HepG2 (cell line): ENCODE measurements at regions not wholly inside any gene's neighbourhood (a gene's known extent, or its start where the extent isn't known, plus 50 kb on each side); places are given as distances from the start of the nearest gene placed in this dataset.
A peak's percentile ranks its signal among the peaks of the same experiment; 100 is the strongest.

Experiments
- ATAC-seq: fragments of 200-7000 bp; cut with Tn5 transposase; 3 replicates; pipeline ENCODE4 v1.9.1; 2020; ENCODE audit warnings: mild to moderate bottlenecking, moderate library complexity
- BruUV-seq: library from RNA; stranded (reverse); fragments of 400-500 nt; replicated peaks from 2 replicates; lab custom pipeline; 2021; lab: Mats Ljungman, UMichigan
- CTCF ChIA-PET: fragments of 300-600 bp; formaldehyde crosslinking; extraction: SDS; loops from one replicate; lab custom pipeline; 2021; ENCODE audit warnings: low total read pairs, inconsistent platforms, low intra/inter-chr PET ratio; lab: Yijun Ruan, JAX
- POLR2A ChIA-PET: fragments of 350-600 bp; sonication (Branson Sonifier 250); formaldehyde crosslinking; loops from one replicate; lab custom pipeline; 2020; ENCODE audit warnings: antibody characterized with exemption, inconsistent platforms; lab: Yijun Ruan, JAX
- DNase-seq: peaks from one replicate; pipeline ENCODE4 v3.0.0-alpha.2; 2015; ENCODE audit warnings: low spot score
- FAIRE-seq: peaks from 3 replicates; lab custom pipeline; 2011; peaks lifted over from hg19 to GRCh38; lab: Jason Lieb, UNC
- H2AFZ ChIP-seq: one replicate; pipeline ENCODE4 v1.6.1; 2011; ENCODE audit warnings: low read length, inconsistent platforms
- H3K27ac ChIP-seq: fragments of 300-600 bp; 3 replicates; pipeline ENCODE4 v1.8.0; 2011; ENCODE audit warnings: mixed run types, mild to moderate bottlenecking, mixed read lengths, low read length, inconsistent platforms; ENCODE audit not compliant: insufficient read depth; ENCODE audit errors: extremely low read length
- H3K27me3 ChIP-seq, 2 experiments: fragments of 200-600 bp in 1 of 2; 2 replicates in 1 of 2; 3 replicates in 1 of 2; pipeline versions ENCODE4 v1.6.0 to v1.8.0; 2011; ENCODE audit warnings: low read length in 2 of 2, mild to moderate bottlenecking in 2 of 2, moderate library complexity in 2 of 2, inconsistent platforms in 1 of 2; ENCODE audit not compliant: insufficient read depth in 2 of 2, control insufficient read depth in 1 of 2
- H3K36me3 ChIP-seq, 2 experiments: fragments of 200-600 bp in 1 of 2; replicated peaks in 1 of 2; 2 replicates in 1 of 2; 3 replicates in 1 of 2; pipeline versions ENCODE4 v1.5.1 to v1.8.0; 2011; ENCODE audit warnings: low read length in 2 of 2, inconsistent platforms in 1 of 2; ENCODE audit not compliant: insufficient read depth in 2 of 2, control insufficient read depth in 1 of 2
- H3K4me1 ChIP-seq: 2 replicates; pipeline ENCODE4 v1.5.1; 2012; ENCODE audit warnings: low read length, inconsistent platforms; ENCODE audit not compliant: insufficient read depth
- H3K4me2 ChIP-seq: 2 replicates; pipeline ENCODE4 v1.6.0; 2011; ENCODE audit warnings: low read depth, low read length, inconsistent platforms
- H3K4me3 ChIP-seq, 3 experiments: fragments of 200-600 bp in 1 of 3; sonication (generic), shearing (Covaris generic) in 1 of 3; replicated peaks in 1 of 3; 2 replicates each; pipeline ENCODE4 v1.5.1; 2011 to 2016; ENCODE audit warnings: low read length in 3 of 3, inconsistent platforms in 2 of 3, low read depth in 2 of 3, mild to moderate bottlenecking in 2 of 3, control low read depth in 1 of 3, mixed read lengths in 1 of 3; ENCODE audit not compliant: insufficient read depth in 1 of 3
- H3K79me2 ChIP-seq: one replicate; pipeline ENCODE4 v1.6.1; 2011; ENCODE audit warnings: low read length, inconsistent platforms; ENCODE audit not compliant: insufficient read depth
- H3K9ac ChIP-seq: 2 replicates; pipeline ENCODE4 v1.6.0; 2011; ENCODE audit warnings: mild to moderate bottlenecking, low read depth, low read length, inconsistent platforms; ENCODE audit not compliant: insufficient read depth
- H3K9me3 ChIP-seq: 2 replicates; pipeline ENCODE4 v1.5.1; 2012; ENCODE audit warnings: mild to moderate bottlenecking, low read length
- H4K20me1 ChIP-seq: 2 replicates; pipeline ENCODE4 v1.6.0; 2011; ENCODE audit warnings: inconsistent platforms, mild to moderate bottlenecking, low read length, moderate library complexity; ENCODE audit not compliant: insufficient read depth
- HNRNPK ChIP-seq: fragments of 200-400 bp; formaldehyde crosslinking; IDR thresholded peaks from 2 replicates; pipeline ENCODE4 v1.6.1; 2018; ENCODE audit warnings: low read length, low read depth, moderate library complexity, mild to moderate bottlenecking; ENCODE audit not compliant: poor library complexity, severe bottlenecking
- KAT8 ChIP-seq: IDR thresholded peaks from 2 replicates; pipeline ENCODE4 v1.6.1; 2016; ENCODE audit warnings: missing genetic modification reagents, missing compliant biosample characterization
- KLF13 ChIP-seq: sonication (generic); formaldehyde crosslinking; IDR thresholded peaks from 2 replicates; pipeline ENCODE4 v1.4.0; 2020; ENCODE audit warnings: mild to moderate bottlenecking, missing genetic modification reagents
- NRL ChIP-seq: sonication (generic); formaldehyde crosslinking; IDR thresholded peaks from 2 replicates; pipeline ENCODE4 v1.5.0; 2020; ENCODE audit warnings: missing genetic modification reagents, mild to moderate bottlenecking, moderate library complexity, borderline replicate concordance
- PCBP1 ChIP-seq: fragments of 200-400 bp; formaldehyde crosslinking; IDR thresholded peaks from 2 replicates; pipeline ENCODE4 v1.6.1; 2017; ENCODE audit warnings: mild to moderate bottlenecking, low read depth, low read length, borderline replicate concordance
- SPEN ChIP-seq: sonication (generic); formaldehyde crosslinking; IDR thresholded peaks from 2 replicates; pipeline ENCODE4 v1.5.1; 2020; ENCODE audit warnings: low read depth, mild to moderate bottlenecking, missing genetic modification reagents
- YY1 ChIP-seq: IDR thresholded peaks from 2 replicates; pipeline ENCODE4 v1.6.1; 2011; ENCODE audit warnings: low read length, low read depth, moderate library complexity, mild to moderate bottlenecking; ENCODE audit not compliant: insufficient read depth, insufficient replicate concordance
- ZNF12 ChIP-seq: sonication (generic); formaldehyde crosslinking; IDR thresholded peaks from 2 replicates; pipeline ENCODE4 v1.5.0; 2020; ENCODE audit warnings: missing genetic modification reagents
- WGBS: methylation state at CpG from one replicate; pipeline ENCODE4 v1.1.6; 2017; ENCODE audit warnings: low lambda C conversion rate; 5-methylcytosine and 5-hydroxymethylcytosine counted together
- in situ Hi-C: cut with HindIII; loops from 2 replicates; pipeline ENCODE4 v1.10.0; 2017; ENCODE audit warnings: low pct_unique_long_range_greater_than_20kb; ENCODE audit not compliant: extremely low pct_ligation_motif_present
- intact Hi-C: fragments of 100-400 bp; cut with micrococcal nuclease; formaldehyde crosslinking; loops from one replicate; pipeline ENCODE4 v1.10.0; 2022; ENCODE audit not compliant: unreplicated experiment
- TF ChIP-seq, protein P1 (sequence below): sonication (generic); formaldehyde crosslinking; IDR thresholded peaks from 2 replicates; pipeline ENCODE4 v1.4.0; 2020; ENCODE audit warnings: missing genetic modification reagents

DNA sequence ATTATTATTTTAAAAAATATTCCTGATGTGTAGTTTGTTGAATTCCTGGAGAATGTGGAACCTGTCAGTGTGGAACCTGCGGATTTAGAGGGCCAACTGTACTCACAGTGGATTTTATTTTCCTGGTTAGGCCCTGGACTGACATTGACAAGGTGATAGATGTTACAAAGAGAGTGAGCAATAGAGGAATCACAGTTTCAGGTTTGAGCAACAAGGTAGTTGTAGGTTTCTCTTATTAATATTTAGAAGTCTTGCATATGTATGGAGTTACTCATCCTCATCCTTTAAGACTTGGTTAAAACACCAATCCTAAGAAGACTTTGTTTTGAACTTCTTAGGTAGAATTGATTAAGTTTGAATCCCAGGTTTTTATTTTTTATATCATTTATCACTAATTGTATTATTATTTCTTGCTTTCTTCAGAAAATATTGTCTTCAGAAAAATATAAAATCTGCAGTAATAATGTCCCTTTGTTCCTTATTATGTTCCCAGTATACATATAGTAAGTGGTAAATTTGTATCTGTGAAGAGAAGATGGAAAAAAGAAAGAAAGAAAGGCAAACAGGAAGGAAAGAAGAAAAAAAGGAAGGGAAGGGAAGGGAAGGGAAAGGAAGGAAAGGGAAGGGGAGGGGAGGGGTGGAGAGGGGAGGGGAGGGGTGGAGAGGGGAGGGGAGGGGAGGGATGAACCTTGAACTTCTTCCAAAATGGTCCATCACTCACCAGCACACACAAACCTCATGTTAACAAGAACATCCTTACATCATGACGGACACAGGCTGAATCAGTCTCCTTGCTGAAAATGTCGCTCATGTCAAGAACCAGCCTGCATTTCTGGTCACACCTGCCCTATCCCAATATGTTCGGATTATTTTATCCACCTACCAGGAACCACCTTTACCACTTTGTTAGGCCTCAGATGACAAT lies 867.2 kb downstream of the CDH11 start:
- peaks cover 9% of the 10 kb centered on the region; the same call in 1 of the 2 replicates for H3K9me3 ChIP-seq
- in situ Hi-C loops (no loop called here), intact Hi-C loops (no loop called here)
- H3K4me1 ChIP-seq: no peaks in the 10 kb centered on the region
- no peaks in the 10 kb centered on the region for H3K79me2 ChIP-seq
- no TSS peak for BruUV-seq
- no peak overlapping the region for H2AFZ ChIP-seq
- H3K36me3 ChIP-seq: no peaks in the 10 kb centered on the region
- ATAC-seq (no peak), DNase-seq (no peak), FAIRE-seq (no peak)
- H3K4me3 ChIP-seq: no peak overlapping the region
- H3K27ac ChIP-seq: no peak overlapping the region
- ChIA-PET CTCF (no interaction called here), POLR2A (no interaction called here)
- H3K9ac ChIP-seq: no peak overlapping the region
- H3K4me2 ChIP-seq: no peak overlapping the region
- H3K27me3 ChIP-seq: no peaks in the 10 kb centered on the region; a peak in 1 of 5 replicates
- TF ChIP-seq HNRNPK (peak; percentile 96), YY1 (no peak), PCBP1 (peak; percentile 82; the same call in 1 of the 2 replicates)
- WGBS: 19% methylated on average over 4 of the region's 4 CpGs
- no peaks in the 10 kb centered on the region for H4K20me1 ChIP-seq

DNA sequence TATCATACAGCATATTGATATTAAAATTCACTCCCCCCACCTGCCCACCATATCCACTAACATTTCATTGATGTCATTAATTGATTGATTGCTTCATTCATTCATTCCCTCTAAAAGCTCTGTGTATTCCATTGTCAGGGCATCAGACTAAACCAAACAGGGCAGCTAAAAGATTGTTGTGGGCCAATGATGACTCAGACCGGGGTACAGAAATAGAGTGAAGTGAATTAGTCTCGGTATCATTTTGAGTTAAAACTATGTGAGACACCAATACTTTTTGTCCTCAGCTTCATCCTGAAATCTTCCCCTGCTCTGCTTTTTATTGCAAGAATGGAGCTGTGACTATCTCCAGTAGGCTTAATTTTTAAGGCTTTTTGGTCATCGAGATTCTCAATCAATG lies 868.3 kb downstream of the CDH11 start:
- Histone ChIP-seq H2AFZ (no peak overlapping the region), H3K79me2 (no peaks in the 10 kb centered on the region), H3K4me2 (no peak overlapping the region), H3K4me3 (no peak overlapping the region), H3K4me1 (no peaks in the 10 kb centered on the region), H3K27ac (no peak overlapping the region), H3K27me3 (no peaks in the 10 kb centered on the region; a peak in 1 of 5 replicates), H3K36me3 (no peaks in the 10 kb centered on the region), H3K9me3 (peaks cover 9% of the 10 kb centered on the region; the same call in 1 of the 2 replicates), H4K20me1 (no peaks in the 10 kb centered on the region), H3K9ac (no peak overlapping the region)
- in situ Hi-C loops (no loop called here), intact Hi-C loops (no loop called here)
- BruUV-seq: no TSS peak
- FAIRE-seq: no peak
- TF ChIP-seq ZNF12 (no peak), KLF13 (CRISPR knock-in tag) (no peak), NRL (CRISPR knock-in tag) (no peak), KAT8 (no peak), SPEN (no peak)
- TF ChIP-seq, protein P1, sequence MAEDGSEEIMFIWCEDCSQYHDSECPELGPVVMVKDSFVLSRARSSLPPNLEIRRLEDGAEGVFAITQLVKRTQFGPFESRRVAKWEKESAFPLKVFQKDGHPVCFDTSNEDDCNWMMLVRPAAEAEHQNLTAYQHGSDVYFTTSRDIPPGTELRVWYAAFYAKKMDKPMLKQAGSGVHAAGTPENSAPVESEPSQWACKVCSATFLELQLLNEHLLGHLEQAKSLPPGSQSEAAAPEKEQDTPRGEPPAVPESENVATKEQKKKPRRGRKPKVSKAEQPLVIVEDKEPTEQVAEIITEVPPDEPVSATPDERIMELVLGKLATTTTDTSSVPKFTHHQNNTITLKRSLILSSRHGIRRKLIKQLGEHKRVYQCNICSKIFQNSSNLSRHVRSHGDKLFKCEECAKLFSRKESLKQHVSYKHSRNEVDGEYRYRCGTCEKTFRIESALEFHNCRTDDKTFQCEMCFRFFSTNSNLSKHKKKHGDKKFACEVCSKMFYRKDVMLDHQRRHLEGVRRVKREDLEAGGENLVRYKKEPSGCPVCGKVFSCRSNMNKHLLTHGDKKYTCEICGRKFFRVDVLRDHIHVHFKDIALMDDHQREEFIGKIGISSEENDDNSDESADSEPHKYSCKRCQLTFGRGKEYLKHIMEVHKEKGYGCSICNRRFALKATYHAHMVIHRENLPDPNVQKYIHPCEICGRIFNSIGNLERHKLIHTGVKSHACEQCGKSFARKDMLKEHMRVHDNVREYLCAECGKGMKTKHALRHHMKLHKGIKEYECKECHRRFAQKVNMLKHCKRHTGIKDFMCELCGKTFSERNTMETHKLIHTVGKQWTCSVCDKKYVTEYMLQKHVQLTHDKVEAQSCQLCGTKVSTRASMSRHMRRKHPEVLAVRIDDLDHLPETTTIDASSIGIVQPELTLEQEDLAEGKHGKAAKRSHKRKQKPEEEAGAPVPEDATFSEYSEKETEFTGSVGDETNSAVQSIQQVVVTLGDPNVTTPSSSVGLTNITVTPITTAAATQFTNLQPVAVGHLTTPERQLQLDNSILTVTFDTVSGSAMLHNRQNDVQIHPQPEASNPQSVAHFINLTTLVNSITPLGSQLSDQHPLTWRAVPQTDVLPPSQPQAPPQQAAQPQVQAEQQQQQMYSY (CRISPR knock-in tag): no peak
- CTCF ChIA-PET: no interaction called here
- no peak for ATAC-seq
- no peak for DNase-seq
- POLR2A ChIA-PET: no interaction called here
- under 1% methylated on average over 3 of the region's 3 CpGs for WGBS
